ENCODE measurements at regions not wholly inside any gene's neighbourhood (a gene's known extent, or its start where the extent isn't known, plus 50 kb on each side); places are given as distances from the start of the nearest gene placed in this dataset.

GRCh38 chr3:177464392-177465256 is 267.3 kb upstream of the TBL1XR1 start:
- no peak for TF ChIP-seq MAX (IDR thresholded peaks at IDR 0.05; ENCODE audit: insufficient read depth, insufficient read length)
- TF ChIP-seq CTCF (IDR thresholded peaks at IDR 0.05; ENCODE audit: extremely low read depth in 1 of 2, insufficient read depth in 1 of 2, low read depth in 1 of 2, low read length in 2 of 2) = no peak
- TF ChIP-seq POLR2A (IDR thresholded peaks at IDR 0.05; ENCODE audit: low read depth, low read length) = no peak
- no peak for TF ChIP-seq EZH2 (IDR thresholded peaks at IDR 0.05; ENCODE audit: borderline replicate concordance, low read depth, low read length, severe bottlenecking)
- TF ChIP-seq FOS (IDR thresholded peaks at IDR 0.05; ENCODE audit: borderline replicate concordance, insufficient read depth, low read length) = no peak
- no peak for TF ChIP-seq POLR2AphosphoS5 (IDR thresholded peaks at IDR 0.05; ENCODE audit: insufficient read depth, low read depth, low read length)
